ENCODE measurements at regions not wholly inside any gene's neighbourhood (a gene's known extent, or its start where the extent isn't known, plus 50 kb on each side); places are given as distances from the start of the nearest gene placed in this dataset.

DNA sequence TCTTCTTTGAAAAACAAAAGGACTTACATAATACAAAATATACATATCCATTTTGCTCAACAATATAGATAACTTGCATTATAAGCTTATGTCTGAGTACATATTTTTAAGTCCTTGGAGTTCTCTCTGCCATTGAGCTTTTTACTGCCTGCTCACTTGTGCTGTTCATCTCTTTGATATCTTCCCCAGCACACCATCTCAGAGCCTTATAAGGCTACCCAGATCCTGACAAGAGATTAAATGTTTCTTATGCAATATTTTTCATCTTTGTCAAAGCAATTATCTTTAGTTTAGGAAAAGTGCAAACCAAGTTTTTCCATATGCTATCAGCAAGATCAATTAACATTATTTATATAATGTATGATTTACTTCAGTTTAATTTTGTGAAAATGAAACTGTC, 60.7 kb upstream of the ITGA1 start:
- Histone ChIP-seq H3K36me3 (ENCODE audit: control insufficient read depth, insufficient read depth, low read length) (no peaks in the 10 kb centered on the region), H3K4me3 (ENCODE audit: low read depth, low read length) (no peak overlapping the region), H3K27me3 (ENCODE audit: control insufficient read depth, insufficient read depth, low read length) (no peaks in the 10 kb centered on the region)
- TF ChIP-seq, protein P1, sequence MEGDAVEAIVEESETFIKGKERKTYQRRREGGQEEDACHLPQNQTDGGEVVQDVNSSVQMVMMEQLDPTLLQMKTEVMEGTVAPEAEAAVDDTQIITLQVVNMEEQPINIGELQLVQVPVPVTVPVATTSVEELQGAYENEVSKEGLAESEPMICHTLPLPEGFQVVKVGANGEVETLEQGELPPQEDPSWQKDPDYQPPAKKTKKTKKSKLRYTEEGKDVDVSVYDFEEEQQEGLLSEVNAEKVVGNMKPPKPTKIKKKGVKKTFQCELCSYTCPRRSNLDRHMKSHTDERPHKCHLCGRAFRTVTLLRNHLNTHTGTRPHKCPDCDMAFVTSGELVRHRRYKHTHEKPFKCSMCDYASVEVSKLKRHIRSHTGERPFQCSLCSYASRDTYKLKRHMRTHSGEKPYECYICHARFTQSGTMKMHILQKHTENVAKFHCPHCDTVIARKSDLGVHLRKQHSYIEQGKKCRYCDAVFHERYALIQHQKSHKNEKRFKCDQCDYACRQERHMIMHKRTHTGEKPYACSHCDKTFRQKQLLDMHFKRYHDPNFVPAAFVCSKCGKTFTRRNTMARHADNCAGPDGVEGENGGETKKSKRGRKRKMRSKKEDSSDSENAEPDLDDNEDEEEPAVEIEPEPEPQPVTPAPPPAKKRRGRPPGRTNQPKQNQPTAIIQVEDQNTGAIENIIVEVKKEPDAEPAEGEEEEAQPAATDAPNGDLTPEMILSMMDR (IDR thresholded peaks at IDR 0.05; ENCODE audit: insufficient read depth, low read length, poor library complexity, severe bottlenecking), result no peak
- no peak for DNase-seq (ENCODE audit: low read depth)

DNA sequence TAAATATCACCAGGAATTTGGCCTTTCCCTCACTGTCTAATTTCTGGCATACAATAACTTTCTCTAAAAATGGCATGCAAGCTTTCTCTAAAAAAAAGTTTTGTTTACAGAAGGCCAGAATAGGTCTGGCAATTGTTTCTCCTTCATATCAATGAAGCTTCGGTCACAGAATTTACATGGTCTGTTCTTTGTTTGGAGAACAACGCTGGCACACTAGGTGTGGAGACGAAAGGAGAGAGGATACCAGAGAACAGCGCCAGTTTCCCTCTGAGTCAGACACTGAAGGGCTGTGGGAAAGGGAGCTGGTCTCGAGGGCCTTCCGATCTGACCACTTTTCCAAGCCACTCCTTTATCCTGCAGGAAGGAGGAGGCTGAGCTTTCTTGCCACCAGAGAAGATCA, 60.1 kb upstream of the ITGA1 start:
- TF ChIP-seq, protein P1 (IDR thresholded peaks at IDR 0.05; ENCODE audit: insufficient read depth, low read length, poor library complexity, severe bottlenecking), result no peak
- Histone ChIP-seq H3K36me3 (ENCODE audit: control insufficient read depth, insufficient read depth, low read length) (no peaks in the 10 kb centered on the region), H3K4me3 (ENCODE audit: low read depth, low read length) (no peak overlapping the region), H3K27me3 (ENCODE audit: control insufficient read depth, insufficient read depth, low read length) (no peaks in the 10 kb centered on the region)
- no peak for DNase-seq (ENCODE audit: low read depth)

DNA sequence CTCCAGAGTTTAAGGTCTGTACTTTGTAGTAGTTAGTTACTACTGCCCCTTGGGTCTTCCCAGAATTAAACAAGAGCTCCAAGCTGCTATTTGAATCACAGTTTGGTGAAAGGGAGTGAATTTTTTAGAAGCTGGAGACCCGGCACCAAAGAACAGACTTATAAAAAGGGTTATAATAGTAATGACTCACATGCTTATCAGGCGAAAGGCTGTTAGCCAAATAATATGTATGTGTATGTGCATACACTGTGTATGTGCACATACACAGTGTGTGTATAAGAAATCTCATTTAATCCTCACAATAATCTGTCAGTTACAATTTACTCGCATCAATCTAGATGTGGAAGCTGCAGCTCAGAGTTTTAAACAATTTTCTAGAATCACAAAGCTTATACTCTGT, 59.5 kb upstream of the ITGA1 start:
- TF ChIP-seq, protein P1 (IDR thresholded peaks at IDR 0.05; ENCODE audit: insufficient read depth, low read length, poor library complexity, severe bottlenecking), result no peak
- no peaks in the 10 kb centered on the region for H3K27me3 ChIP-seq (ENCODE audit: control insufficient read depth, insufficient read depth, low read length)
- no peak overlapping the region for H3K4me3 ChIP-seq (ENCODE audit: low read depth, low read length)
- DNase-seq (ENCODE audit: low read depth), result no peak
- H3K36me3 ChIP-seq (ENCODE audit: control insufficient read depth, insufficient read depth, low read length), result no peaks in the 10 kb centered on the region

DNA sequence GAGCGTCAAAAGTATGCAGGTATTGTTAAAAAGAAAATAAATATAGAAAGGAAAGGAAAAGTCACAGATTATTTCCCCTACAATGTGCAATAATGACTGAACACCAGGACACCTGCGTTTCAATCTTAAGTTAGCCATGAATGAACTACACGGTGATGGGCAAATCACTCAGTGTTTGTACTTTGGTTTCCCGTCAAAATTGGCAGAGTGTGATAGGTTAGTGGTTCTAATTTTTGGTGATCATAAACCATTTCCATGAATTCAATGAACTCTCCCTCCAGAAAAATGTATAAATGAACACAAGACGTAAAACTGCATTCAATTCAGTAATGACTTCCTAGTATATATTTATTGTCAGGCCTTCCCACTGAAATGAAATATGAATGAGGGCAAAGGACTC, 59.0 kb upstream of the ITGA1 start:
- H3K27me3 ChIP-seq (ENCODE audit: control insufficient read depth, insufficient read depth, low read length), result no peaks in the 10 kb centered on the region
- H3K36me3 ChIP-seq (ENCODE audit: control insufficient read depth, insufficient read depth, low read length), result no peaks in the 10 kb centered on the region
- H3K4me3 ChIP-seq (ENCODE audit: low read depth, low read length), result no peak overlapping the region
- TF ChIP-seq, protein P1 (IDR thresholded peaks at IDR 0.05; ENCODE audit: insufficient read depth, low read length, poor library complexity, severe bottlenecking), result no peak
- DNase-seq (ENCODE audit: low read depth), result no peak

DNA sequence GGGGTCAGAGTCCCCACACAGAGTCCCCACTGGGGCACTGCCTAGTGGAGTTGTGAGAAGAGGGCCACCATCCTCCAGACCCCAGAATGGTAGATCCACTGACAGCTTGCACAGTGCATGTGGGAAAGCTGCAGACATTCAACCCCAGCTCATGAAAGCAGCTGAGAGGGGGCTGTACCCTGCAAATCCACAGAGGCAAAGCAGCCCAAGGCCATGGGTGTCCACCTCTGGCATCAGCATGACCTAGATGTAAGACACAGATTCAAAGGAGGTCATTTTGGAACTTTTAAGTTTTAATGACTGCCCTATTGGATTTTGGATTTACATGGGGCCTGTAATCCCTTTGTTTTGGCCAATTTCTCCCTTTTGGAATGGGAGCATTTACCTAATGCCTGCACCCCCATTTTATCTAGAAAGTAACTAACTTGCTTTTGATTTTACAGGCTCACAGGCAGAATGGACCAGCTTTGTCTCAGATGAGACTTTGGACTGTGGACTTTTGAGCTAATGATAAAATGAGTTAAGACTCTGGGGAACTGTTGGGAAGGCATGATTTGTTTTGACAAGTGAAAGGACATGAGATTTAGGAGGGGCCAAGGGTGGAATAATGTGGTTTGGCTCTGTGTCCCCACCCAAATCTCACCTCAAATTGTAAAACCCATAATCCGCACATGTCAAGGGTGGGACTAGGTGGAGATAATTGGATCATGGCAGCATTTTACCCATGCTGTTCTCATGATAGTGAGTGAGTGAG, 56.3 kb upstream of the ITGA1 start:
- no peak for DNase-seq (ENCODE audit: low read depth)
- no peaks in the 10 kb centered on the region for H3K27me3 ChIP-seq (ENCODE audit: control insufficient read depth, insufficient read depth, low read length)
- TF ChIP-seq, protein P1 (IDR thresholded peaks at IDR 0.05; ENCODE audit: insufficient read depth, low read length, poor library complexity, severe bottlenecking), result no peak
- no peak overlapping the region for H3K4me3 ChIP-seq (ENCODE audit: low read depth, low read length)
- H3K36me3 ChIP-seq (ENCODE audit: control insufficient read depth, insufficient read depth, low read length), result no peaks in the 10 kb centered on the region

DNA sequence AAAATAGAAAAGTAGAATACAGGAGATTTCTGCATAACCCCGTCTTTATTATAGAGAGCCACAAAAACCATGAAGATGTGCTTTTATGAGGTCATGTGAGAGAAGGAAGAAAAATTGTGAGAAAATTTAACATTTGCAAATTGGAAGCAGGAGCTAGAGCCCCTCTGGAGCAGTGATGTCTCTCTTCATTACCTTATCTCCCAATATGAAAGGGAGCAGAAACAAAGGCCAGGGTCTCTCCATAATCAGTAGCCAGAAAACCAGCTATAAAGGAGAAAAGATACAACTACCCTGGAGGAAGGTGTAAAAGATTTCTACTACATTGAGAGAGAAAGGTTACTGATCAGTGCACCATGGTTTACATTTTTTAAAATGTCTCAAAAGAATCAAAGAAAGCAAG, 53.2 kb upstream of the ITGA1 start:
- H3K27me3 ChIP-seq (ENCODE audit: control insufficient read depth, insufficient read depth, low read length), result no peaks in the 10 kb centered on the region
- no peak overlapping the region for H3K4me3 ChIP-seq (ENCODE audit: low read depth, low read length)
- no peaks in the 10 kb centered on the region for H3K36me3 ChIP-seq (ENCODE audit: control insufficient read depth, insufficient read depth, low read length)
- no peak for DNase-seq (ENCODE audit: low read depth)
- TF ChIP-seq, protein P1 (IDR thresholded peaks at IDR 0.05; ENCODE audit: insufficient read depth, low read length, poor library complexity, severe bottlenecking), result no peak

All from kidney epithelial cell (primary cell).